ENCODE measurements at regions not wholly inside any gene's neighbourhood (a gene's known extent, or its start where the extent isn't known, plus 50 kb on each side); places are given as distances from the start of the nearest gene placed in this dataset.
A peak's percentile ranks its signal among the peaks of the same experiment; 100 is the strongest.
"Not testable (repeated sequence)": the region's sequence is repeated elsewhere in the genome, so short reads cannot be mapped to it uniquely, and the experiment has no call there.

- no peak for DNase-seq
Measured at GRCh38 chr1:101121975-101122374, 96.4 kb upstream of the DPH5 start.

- DNase-seq: no peak
Measured at GRCh38 chr1:101121504-101121903, 95.9 kb upstream of the DPH5 start.

- no peak for DNase-seq
Measured at GRCh38 chr1:101120868-101121267, 95.3 kb upstream of the DPH5 start.

- no peak for DNase-seq
Measured at GRCh38 chr1:101119289-101119688, 93.7 kb upstream of the DPH5 start.

GRCh38 chr1:101116006-101116405, 90.4 kb upstream of the DPH5 start:
- no peak for DNase-seq

- no peak for DNase-seq
Measured at GRCh38 chr1:101115112-101115511, 89.5 kb upstream of the DPH5 start.

GRCh38 chr1:101114128-101114527, 88.5 kb upstream of the DPH5 start:
- not testable (repeated sequence) for DNase-seq

GRCh38 chr1:101112051-101112780, 86.6 kb upstream of the DPH5 start:
- DNase-seq: peak; percentile 48 to 56

GRCh38 chr1:101111461-101111860, 85.9 kb upstream of the DPH5 start:
- no peak for DNase-seq

GRCh38 chr1:101109791-101110190, 84.2 kb upstream of the DPH5 start:
- DNase-seq: no peak

GRCh38 chr1:101108111-101108500, 82.5 kb upstream of the DPH5 start:
- DNase-seq: peak in 1 of 2 donors; percentile 24

GRCh38 chr1:101107496-101108110, 82.0 kb upstream of the DPH5 start:
- DNase-seq: no peak

GRCh38 chr1:101105877-101106276, 80.3 kb upstream of the DPH5 start:
- no peak for DNase-seq

- DNase-seq: no peak
Measured at GRCh38 chr1:101102426-101103156, 77.0 kb upstream of the DPH5 start.

- no peak for DNase-seq
Measured at GRCh38 chr1:101101360-101101759, 75.8 kb upstream of the DPH5 start.

- no peak for DNase-seq
Measured at GRCh38 chr1:101100674-101101073, 75.1 kb upstream of the DPH5 start.

GRCh38 chr1:101098907-101099306, 73.3 kb upstream of the DPH5 start:
- no peak for DNase-seq

GRCh38 chr1:101098327-101098726, 72.7 kb upstream of the DPH5 start:
- DNase-seq: no peak

GRCh38 chr1:101089613-101090338, 64.2 kb upstream of the DPH5 start:
- no peak for DNase-seq

- DNase-seq: no peak
Measured at GRCh38 chr1:101088431-101088830, 62.8 kb upstream of the DPH5 start.

- DNase-seq: no peak
Measured at GRCh38 chr1:101086783-101087182, 61.2 kb upstream of the DPH5 start.

GRCh38 chr1:101081496-101082488, 56.2 kb upstream of the DPH5 start:
- DNase-seq: peak; percentile 42 to 55
